ENCODE measurements at regions not wholly inside any gene's neighbourhood (a gene's known extent, or its start where the extent isn't known, plus 50 kb on each side); places are given as distances from the start of the nearest gene placed in this dataset.

GRCh38 chr4:18813771-18814170 is 792.2 kb upstream of the LCORL start:
- Histone ChIP-seq H3K36me3 (ENCODE audit: insufficient read depth, low read length) (no peaks in the 10 kb centered on the region), H3K9ac (ENCODE audit: low read depth, low read length) (no peak overlapping the region), H3K27ac (ENCODE audit: low read depth, low read length) (no peak overlapping the region), H3K9me3 (ENCODE audit: insufficient read depth, low read depth, low read length) (peaks cover 15% of the 10 kb centered on the region), H3K4me3 (ENCODE audit: low read length) (no peak overlapping the region), H3K27me3 (ENCODE audit: insufficient read depth, low read length) (no peaks in the 10 kb centered on the region), H3K4me1 (ENCODE audit: insufficient read depth, low read length) (no peaks in the 10 kb centered on the region)

- Histone ChIP-seq H3K27me3 (ENCODE audit: insufficient read depth, low read length) (no peaks in the 10 kb centered on the region), H3K36me3 (ENCODE audit: insufficient read depth, low read length) (no peaks in the 10 kb centered on the region), H3K4me1 (ENCODE audit: insufficient read depth, low read length) (no peaks in the 10 kb centered on the region), H3K4me3 (ENCODE audit: low read length) (no peak overlapping the region), H3K9me3 (ENCODE audit: insufficient read depth, low read depth, low read length) (peaks cover 15% of the 10 kb centered on the region), H3K9ac (ENCODE audit: low read depth, low read length) (no peak overlapping the region), H3K27ac (ENCODE audit: low read depth, low read length) (no peak overlapping the region)
These were observed 791.5 kb upstream of the LCORL start for GRCh38 chr4:18813055-18813454.

GRCh38 chr4:18803781-18804180 is 782.2 kb upstream of the LCORL start:
- Histone ChIP-seq H3K27me3 (ENCODE audit: insufficient read depth, low read length) (no peaks in the 10 kb centered on the region), H3K9me3 (ENCODE audit: insufficient read depth, low read depth, low read length) (no peaks in the 10 kb centered on the region), H3K9ac (ENCODE audit: low read depth, low read length) (no peak overlapping the region), H3K4me1 (ENCODE audit: insufficient read depth, low read length) (peaks cover 4% of the 10 kb centered on the region; the same call in 1 of the 2 replicates), H3K36me3 (ENCODE audit: insufficient read depth, low read length) (no peaks in the 10 kb centered on the region), H3K27ac (ENCODE audit: low read depth, low read length) (no peak overlapping the region), H3K4me3 (ENCODE audit: low read length) (no peak overlapping the region)

- Histone ChIP-seq H3K36me3 (ENCODE audit: insufficient read depth, low read length) (no peaks in the 10 kb centered on the region), H3K9ac (ENCODE audit: low read depth, low read length) (no peak overlapping the region), H3K4me1 (ENCODE audit: insufficient read depth, low read length) (peaks cover 4% of the 10 kb centered on the region; the same call in 1 of the 2 replicates), H3K27ac (ENCODE audit: low read depth, low read length) (no peak overlapping the region), H3K9me3 (ENCODE audit: insufficient read depth, low read depth, low read length) (no peaks in the 10 kb centered on the region), H3K4me3 (ENCODE audit: low read length) (no peak overlapping the region), H3K27me3 (ENCODE audit: insufficient read depth, low read length) (no peaks in the 10 kb centered on the region)
- 97% methylated on average over 2 of the region's 2 CpGs for WGBS
These were observed 776.6 kb upstream of the LCORL start for GRCh38 chr4:18798123-18798522.

GRCh38 chr4:18795794-18796193 is 774.2 kb upstream of the LCORL start:
- Histone ChIP-seq H3K27ac (ENCODE audit: low read depth, low read length) (no peak overlapping the region), H3K4me3 (ENCODE audit: low read length) (no peak overlapping the region), H3K9me3 (ENCODE audit: insufficient read depth, low read depth, low read length) (no peaks in the 10 kb centered on the region), H3K36me3 (ENCODE audit: insufficient read depth, low read length) (no peaks in the 10 kb centered on the region), H3K4me1 (ENCODE audit: insufficient read depth, low read length) (peaks cover 7% of the 10 kb centered on the region; the same call in 1 of the 2 replicates), H3K27me3 (ENCODE audit: insufficient read depth, low read length) (no peaks in the 10 kb centered on the region), H3K9ac (ENCODE audit: low read depth, low read length) (no peak overlapping the region)
- 94% methylated on average over 1 of the region's 1 CpG for WGBS

- Histone ChIP-seq H3K4me3 (ENCODE audit: low read length) (no peak overlapping the region), H3K9ac (ENCODE audit: low read depth, low read length) (no peak overlapping the region), H3K27ac (ENCODE audit: low read depth, low read length) (no peak overlapping the region), H3K36me3 (ENCODE audit: insufficient read depth, low read length) (no peaks in the 10 kb centered on the region), H3K4me1 (ENCODE audit: insufficient read depth, low read length) (no peaks in the 10 kb centered on the region), H3K9me3 (ENCODE audit: insufficient read depth, low read depth, low read length) (peaks cover 7% of the 10 kb centered on the region), H3K27me3 (ENCODE audit: insufficient read depth, low read length) (no peaks in the 10 kb centered on the region)
- 100% methylated on average over 1 of the region's 4 CpGs for WGBS
These were observed 755.8 kb upstream of the LCORL start for GRCh38 chr4:18777190-18777930.

GRCh38 chr4:18767921-18768320 is 746.4 kb upstream of the LCORL start:
- Histone ChIP-seq H3K9me3 (ENCODE audit: insufficient read depth, low read depth, low read length) (no peaks in the 10 kb centered on the region), H3K4me1 (ENCODE audit: insufficient read depth, low read length) (no peaks in the 10 kb centered on the region), H3K4me3 (ENCODE audit: low read length) (no peak overlapping the region), H3K36me3 (ENCODE audit: insufficient read depth, low read length) (no peaks in the 10 kb centered on the region), H3K27ac (ENCODE audit: low read depth, low read length) (no peak overlapping the region), H3K27me3 (ENCODE audit: insufficient read depth, low read length) (no peaks in the 10 kb centered on the region), H3K9ac (ENCODE audit: low read depth, low read length) (no peak overlapping the region)
- 90% methylated on average over 2 of the region's 2 CpGs for WGBS

GRCh38 chr4:18756671-18757070 is 735.1 kb upstream of the LCORL start:
- Histone ChIP-seq H3K9me3 (ENCODE audit: insufficient read depth, low read depth, low read length) (no peaks in the 10 kb centered on the region), H3K27ac (ENCODE audit: low read depth, low read length) (no peak overlapping the region), H3K4me3 (ENCODE audit: low read length) (no peak overlapping the region), H3K27me3 (ENCODE audit: insufficient read depth, low read length) (no peaks in the 10 kb centered on the region), H3K36me3 (ENCODE audit: insufficient read depth, low read length) (no peaks in the 10 kb centered on the region), H3K4me1 (ENCODE audit: insufficient read depth, low read length) (0 out of 2 replicates have a peak, but pooled peaks cover 8% of the 10 kb centered on the region), H3K9ac (ENCODE audit: low read depth, low read length) (no peak overlapping the region)

GRCh38 chr4:18754180-18754579 is 732.6 kb upstream of the LCORL start:
- Histone ChIP-seq H3K9ac (ENCODE audit: low read depth, low read length) (no peak overlapping the region), H3K9me3 (ENCODE audit: insufficient read depth, low read depth, low read length) (no peaks in the 10 kb centered on the region), H3K4me1 (ENCODE audit: insufficient read depth, low read length) (0 out of 2 replicates have a peak, but pooled peaks cover 8% of the 10 kb centered on the region), H3K27ac (ENCODE audit: low read depth, low read length) (no peak overlapping the region), H3K27me3 (ENCODE audit: insufficient read depth, low read length) (no peaks in the 10 kb centered on the region), H3K36me3 (ENCODE audit: insufficient read depth, low read length) (no peaks in the 10 kb centered on the region), H3K4me3 (ENCODE audit: low read length) (no peak overlapping the region)
- WGBS: 86% methylated on average over 2 of the region's 2 CpGs

GRCh38 chr4:18751083-18751482 is 729.5 kb upstream of the LCORL start:
- WGBS: no CpG with 5 or more reads among the region's 1 CpG
- no peaks in the 10 kb centered on the region for H3K36me3 ChIP-seq (ENCODE audit: insufficient read depth, low read length)

GRCh38 chr4:18749391-18749790 is 727.8 kb upstream of the LCORL start:
- WGBS: 93% methylated on average over 2 of the region's 2 CpGs
- H3K9me3 ChIP-seq (ENCODE audit: insufficient read depth, low read depth, low read length): no peaks in the 10 kb centered on the region
- no peaks in the 10 kb centered on the region for H3K36me3 ChIP-seq (ENCODE audit: insufficient read depth, low read length)
- H3K9ac ChIP-seq (ENCODE audit: low read depth, low read length): no peak overlapping the region
- no peak overlapping the region for H3K27ac ChIP-seq (ENCODE audit: low read depth, low read length)
- 0 out of 2 replicates have a peak, but pooled peaks cover 6% of the 10 kb centered on the region for H3K4me1 ChIP-seq (ENCODE audit: insufficient read depth, low read length)
- H3K4me3 ChIP-seq (ENCODE audit: low read length): no peak overlapping the region
- H3K27me3 ChIP-seq (ENCODE audit: insufficient read depth, low read length): no peaks in the 10 kb centered on the region

More at GRCh38 chr4:18751083-18751482, 729.5 kb upstream of the LCORL start:
- H3K4me3 ChIP-seq (ENCODE audit: low read length): no peak overlapping the region
- no peak overlapping the region for H3K9ac ChIP-seq (ENCODE audit: low read depth, low read length)
- H3K27ac ChIP-seq (ENCODE audit: low read depth, low read length): no peak overlapping the region
- no peaks in the 10 kb centered on the region for H3K9me3 ChIP-seq (ENCODE audit: insufficient read depth, low read depth, low read length)
- H3K27me3 ChIP-seq (ENCODE audit: insufficient read depth, low read length): no peaks in the 10 kb centered on the region
- H3K4me1 ChIP-seq (ENCODE audit: insufficient read depth, low read length): 0 out of 2 replicates have a peak, but pooled peaks cover 8% of the 10 kb centered on the region

GRCh38 chr4:18736551-18736950 is 715.0 kb upstream of the LCORL start:
- Histone ChIP-seq H3K9ac (ENCODE audit: low read depth, low read length) (no peak overlapping the region), H3K36me3 (ENCODE audit: insufficient read depth, low read length) (no peaks in the 10 kb centered on the region), H3K4me3 (ENCODE audit: low read length) (no peak overlapping the region), H3K4me1 (ENCODE audit: insufficient read depth, low read length) (peaks cover 3% of the 10 kb centered on the region; the same call in 1 of the 2 replicates), H3K27me3 (ENCODE audit: insufficient read depth, low read length) (no peaks in the 10 kb centered on the region), H3K27ac (ENCODE audit: low read depth, low read length) (no peak overlapping the region), H3K9me3 (ENCODE audit: insufficient read depth, low read depth, low read length) (no peaks in the 10 kb centered on the region)

Data from HUES64 (cell line).